Endothelial cell of umbilical vein (primary cell): ENCODE measurements at regions not wholly inside any gene's neighbourhood (a gene's known extent, or its start where the extent isn't known, plus 50 kb on each side); places are given as distances from the start of the nearest gene placed in this dataset.

Source experiments
- BruUV-seq: library from RNA; stranded (reverse); fragments of 400-500 nt; replicated peaks from 2 replicates; lab custom pipeline; 2021; lab: Mats Ljungman, UMichigan
- CTCF ChIA-PET: fragments of 300-600, 350-600 bp; sonication (Branson Sonifier 250); formaldehyde crosslinking; loops from one replicate; lab custom pipeline; 2021; ENCODE audit warnings: antibody characterized with exemption, inconsistent platforms; lab: Charles Lee
- POLR2A ChIA-PET: fragments of 300-600, 350-600 bp; sonication (Branson Sonifier 250); formaldehyde crosslinking; loops from one replicate; lab custom pipeline; 2021; ENCODE audit warnings: antibody characterized with exemption, inconsistent platforms; lab: Charles Lee
- DNase-seq: peaks from one replicate; pipeline ENCODE4 v3.0.0-alpha.2; 2011; ENCODE audit warnings: low read depth, low spot score
- FAIRE-seq: peaks from 2 replicates; lab custom pipeline; 2011; peaks lifted over from hg19 to GRCh38; lab: Jason Lieb, UNC
- H2AFZ ChIP-seq: 2 replicates; pipeline ENCODE4 v1.6.0; 2012; ENCODE audit warnings: low read depth, low read length, control low read depth, inconsistent platforms
- H3K27ac ChIP-seq: 2 replicates; pipeline ENCODE4 v1.5.1; 2011; ENCODE audit warnings: low read depth, mild to moderate bottlenecking, control low read depth, low read length, moderate library complexity; ENCODE audit not compliant: insufficient read depth
- H3K27me3 ChIP-seq, 2 experiments: 2 replicates each; pipeline versions ENCODE4 v1.6.0 to v1.6.1; 2011; ENCODE audit warnings: low read length in 2 of 2, mixed read lengths in 1 of 2; ENCODE audit not compliant: control insufficient read depth in 2 of 2, insufficient read depth in 2 of 2
- H3K36me3 ChIP-seq, 2 experiments: 2 replicates in 1 of 2; 3 replicates in 1 of 2; pipeline ENCODE4 v1.5.1; 2011; ENCODE audit warnings: low read length in 2 of 2, mild to moderate bottlenecking in 1 of 2, moderate library complexity in 1 of 2; ENCODE audit not compliant: control insufficient read depth in 2 of 2, insufficient read depth in 2 of 2; ENCODE audit errors: extremely low read depth in 1 of 2
- H3K4me1 ChIP-seq: 3 replicates; pipeline ENCODE4 v1.5.1; 2011; ENCODE audit warnings: mild to moderate bottlenecking, low read length; ENCODE audit not compliant: control insufficient read depth, insufficient read depth; ENCODE audit errors: extremely low read depth
- H3K4me2 ChIP-seq: 2 replicates; pipeline ENCODE4 v1.6.1; 2011; ENCODE audit warnings: low read length, control low read depth, mixed read lengths; ENCODE audit not compliant: insufficient read depth
- H3K4me3 ChIP-seq, 3 experiments: fragments of 200-600 bp in 1 of 3; sonication (generic), shearing (Covaris generic) in 1 of 3; replicated peaks in 1 of 3; 2 replicates each; pipeline ENCODE4 v1.5.1; 2011 to 2016; ENCODE audit warnings: control low read depth in 3 of 3, low read length in 3 of 3, mild to moderate bottlenecking in 2 of 3, inconsistent platforms in 1 of 3, low read depth in 1 of 3, moderate library complexity in 1 of 3; ENCODE audit not compliant: insufficient read depth in 1 of 3
- H3K79me2 ChIP-seq: 2 replicates; pipeline ENCODE4 v1.6.0; 2012; ENCODE audit warnings: low read length, inconsistent platforms; ENCODE audit not compliant: control insufficient read depth, insufficient read depth
- H3K9ac ChIP-seq: replicated peaks from 2 replicates; pipeline ENCODE3; 2011; ENCODE audit warnings: low read length, control low read depth; ENCODE audit not compliant: insufficient read depth; ENCODE audit errors: extremely low read depth
- H3K9me1 ChIP-seq: replicated peaks from 3 replicates; pipeline ENCODE4 v1.6.0; 2011; ENCODE audit warnings: mild to moderate bottlenecking, low read length; ENCODE audit not compliant: control insufficient read depth, insufficient read depth; ENCODE audit errors: extremely low read depth
- H3K9me3 ChIP-seq: replicated peaks from 2 replicates; pipeline ENCODE4 v1.5.1; 2012; ENCODE audit warnings: low read length, inconsistent platforms; ENCODE audit not compliant: control insufficient read depth, insufficient read depth
- H4K20me1 ChIP-seq: replicated peaks from 2 replicates; pipeline ENCODE3; 2011; ENCODE audit warnings: mild to moderate bottlenecking, low read length; ENCODE audit not compliant: control insufficient read depth, insufficient read depth; ENCODE audit errors: extremely low read depth
- EZH2 ChIP-seq: IDR thresholded peaks from 2 replicates; pipeline ENCODE4 v1.6.1; 2012; ENCODE audit warnings: borderline replicate concordance, low read depth, mild to moderate bottlenecking, moderate library complexity, low read length, inconsistent platforms; ENCODE audit not compliant: severe bottlenecking
- FOS ChIP-seq: IDR thresholded peaks from 2 replicates; pipeline ENCODE4 v1.6.1; 2011; ENCODE audit warnings: mild to moderate bottlenecking, low read length, moderate library complexity, borderline replicate concordance; ENCODE audit not compliant: insufficient read depth
- GATA2 ChIP-seq: IDR thresholded peaks from 2 replicates; pipeline ENCODE4 v1.7.0; 2011; ENCODE audit warnings: low read depth, mild to moderate bottlenecking, moderate library complexity, mixed read lengths, low read length; ENCODE audit not compliant: insufficient read length, insufficient read depth
- JUN ChIP-seq: IDR thresholded peaks from 2 replicates; pipeline ENCODE4 v1.6.1; 2011; ENCODE audit warnings: borderline replicate concordance, low read depth; ENCODE audit not compliant: insufficient read length, insufficient read depth
- MYC ChIP-seq: IDR thresholded peaks from one replicate; pipeline ENCODE4 v1.6.1; 2011; ENCODE audit warnings: mild to moderate bottlenecking, low read depth, low read length
- POLR2A ChIP-seq: IDR thresholded peaks from 2 replicates; pipeline ENCODE4 v1.6.1; 2012; ENCODE audit warnings: low read depth, mild to moderate bottlenecking, control low read depth, low read length
- POLR2AphosphoS5 ChIP-seq: IDR thresholded peaks from 2 replicates; pipeline ENCODE4 v1.6.1; 2012; ENCODE audit warnings: low read depth, mild to moderate bottlenecking, control low read depth, low read length, moderate library complexity; ENCODE audit not compliant: insufficient read depth
- dilution Hi-C: fragments of 300-500 bp; cut with MboI; formaldehyde crosslinking; loops from one replicate; pipeline ENCODE4 v1.15.0; 2019; ENCODE audit warnings: low sequenced_read_pairs; ENCODE audit not compliant: extremely low pct_ligation_motif_present
- intact Hi-C: fragments of 100-400 bp; cut with micrococcal nuclease; formaldehyde crosslinking; loops from one replicate; pipeline ENCODE4 v1.10.0; 2022
- TF ChIP-seq, protein P1 (sequence below): IDR thresholded peaks from 2 replicates; pipeline ENCODE4 v1.6.1; 2011; ENCODE audit not compliant: insufficient read depth, insufficient read length
- TF ChIP-seq, protein P2 (sequence below), 2 donors: IDR thresholded peaks; 1 replicate in 1 of 2; 2 replicates in 1 of 2; pipeline ENCODE4 v1.5.1; 2011; ENCODE audit warnings: low read length in 2 of 2, mild to moderate bottlenecking in 2 of 2, moderate library complexity in 2 of 2, control low read depth in 1 of 2, inconsistent platforms in 1 of 2, low read depth in 1 of 2; ENCODE audit not compliant: insufficient read depth in 1 of 2; ENCODE audit errors: extremely low read depth in 1 of 2

DNA sequence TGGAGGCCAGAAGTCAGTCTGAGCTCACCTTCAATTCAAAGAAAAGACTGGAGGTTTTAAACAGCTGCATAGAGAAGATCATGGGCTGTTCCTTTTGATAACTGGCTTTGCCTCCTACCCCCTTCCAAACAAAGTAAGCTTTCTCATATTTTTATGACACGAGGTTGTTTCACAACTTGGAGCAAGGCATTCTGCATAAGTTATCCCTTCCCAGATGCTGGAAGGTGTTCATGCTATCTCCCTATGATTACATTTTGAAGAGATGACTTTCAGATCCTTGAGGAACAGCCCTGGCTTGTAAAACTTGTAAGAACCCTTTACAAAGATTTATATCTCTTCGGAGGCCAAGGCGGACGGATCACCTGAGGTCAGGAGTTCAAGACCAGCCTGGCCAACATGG is 571.9 kb upstream of the FTMT start:
- CTCF ChIA-PET, result interaction anchor here (1.1 kb wide), 1 partner anchor 27 kb away, joined by 3 read pairs; no protein-coding TSS in a partner anchor
- dilution Hi-C loops, result no loop called here
- FAIRE-seq, result no peak

More for the DNA sequence above, 571.9 kb upstream of the FTMT start:
- Histone ChIP-seq H2AFZ (no peak overlapping the region), H3K9me1 (no peaks in the 10 kb centered on the region), H3K9me3 (no peaks in the 10 kb centered on the region), H3K27ac (no peak overlapping the region), H3K36me3 (no peaks in the 10 kb centered on the region), H3K4me1 (no peaks in the 10 kb centered on the region), H4K20me1 (no peaks in the 10 kb centered on the region), H3K4me3 (no peak overlapping the region), H3K27me3 (no peaks in the 10 kb centered on the region), H3K9ac (no peak overlapping the region), H3K4me2 (no peak overlapping the region), H3K79me2 (no peaks in the 10 kb centered on the region)
- no peak for DNase-seq
- no TSS peak for BruUV-seq
- intact Hi-C loops, result no loop called here
- POLR2A ChIA-PET, result no interaction called here
- no peak for TF ChIP-seq POLR2AphosphoS5
- TF ChIP-seq, protein P1, sequence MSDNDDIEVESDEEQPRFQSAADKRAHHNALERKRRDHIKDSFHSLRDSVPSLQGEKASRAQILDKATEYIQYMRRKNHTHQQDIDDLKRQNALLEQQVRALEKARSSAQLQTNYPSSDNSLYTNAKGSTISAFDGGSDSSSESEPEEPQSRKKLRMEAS, result no peak
- no peak for TF ChIP-seq FOS
- TF ChIP-seq GATA2, result no peak
- no peak for TF ChIP-seq MYC
- TF ChIP-seq EZH2, result no peak
- TF ChIP-seq JUN, result no peak
- TF ChIP-seq, protein P2, sequence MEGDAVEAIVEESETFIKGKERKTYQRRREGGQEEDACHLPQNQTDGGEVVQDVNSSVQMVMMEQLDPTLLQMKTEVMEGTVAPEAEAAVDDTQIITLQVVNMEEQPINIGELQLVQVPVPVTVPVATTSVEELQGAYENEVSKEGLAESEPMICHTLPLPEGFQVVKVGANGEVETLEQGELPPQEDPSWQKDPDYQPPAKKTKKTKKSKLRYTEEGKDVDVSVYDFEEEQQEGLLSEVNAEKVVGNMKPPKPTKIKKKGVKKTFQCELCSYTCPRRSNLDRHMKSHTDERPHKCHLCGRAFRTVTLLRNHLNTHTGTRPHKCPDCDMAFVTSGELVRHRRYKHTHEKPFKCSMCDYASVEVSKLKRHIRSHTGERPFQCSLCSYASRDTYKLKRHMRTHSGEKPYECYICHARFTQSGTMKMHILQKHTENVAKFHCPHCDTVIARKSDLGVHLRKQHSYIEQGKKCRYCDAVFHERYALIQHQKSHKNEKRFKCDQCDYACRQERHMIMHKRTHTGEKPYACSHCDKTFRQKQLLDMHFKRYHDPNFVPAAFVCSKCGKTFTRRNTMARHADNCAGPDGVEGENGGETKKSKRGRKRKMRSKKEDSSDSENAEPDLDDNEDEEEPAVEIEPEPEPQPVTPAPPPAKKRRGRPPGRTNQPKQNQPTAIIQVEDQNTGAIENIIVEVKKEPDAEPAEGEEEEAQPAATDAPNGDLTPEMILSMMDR (IDR thresholded peaks at IDR 0.05; ENCODE audit: extremely low read depth in 1 of 2, insufficient read depth in 1 of 2, low read depth in 1 of 2, low read length in 2 of 2), result no peak
- TF ChIP-seq POLR2A, result no peak
